ENCODE measurements at regions not wholly inside any gene's neighbourhood (a gene's known extent, or its start where the extent isn't known, plus 50 kb on each side); places are given as distances from the start of the nearest gene placed in this dataset.

- TF ChIP-seq NFIC (IDR thresholded peaks at IDR 0.05) (no peak), MAX (IDR thresholded peaks at IDR 0.05) (no peak), EP300 (IDR thresholded peaks at IDR 0.05; ENCODE audit: borderline replicate concordance) (no peak), TCF12 (IDR thresholded peaks at IDR 0.05; ENCODE audit: low read depth) (no peak), CREB1 (IDR thresholded peaks at IDR 0.05; ENCODE audit: low read depth) (no peak), TAF1 (IDR thresholded peaks at IDR 0.05; ENCODE audit: low read depth) (no peak), RAD21 (IDR thresholded peaks at IDR 0.05; ENCODE audit: low read depth) (no peak), FOXM1 (IDR thresholded peaks at IDR 0.05; ENCODE audit: borderline replicate concordance, low read depth) (no peak), CEBPB (IDR thresholded peaks at IDR 0.05) (no peak), YY1 (IDR thresholded peaks at IDR 0.05; ENCODE audit: low read depth) (no peak), EGR1 (IDR thresholded peaks at IDR 0.05) (no peak)
- TF ChIP-seq, protein P1, sequence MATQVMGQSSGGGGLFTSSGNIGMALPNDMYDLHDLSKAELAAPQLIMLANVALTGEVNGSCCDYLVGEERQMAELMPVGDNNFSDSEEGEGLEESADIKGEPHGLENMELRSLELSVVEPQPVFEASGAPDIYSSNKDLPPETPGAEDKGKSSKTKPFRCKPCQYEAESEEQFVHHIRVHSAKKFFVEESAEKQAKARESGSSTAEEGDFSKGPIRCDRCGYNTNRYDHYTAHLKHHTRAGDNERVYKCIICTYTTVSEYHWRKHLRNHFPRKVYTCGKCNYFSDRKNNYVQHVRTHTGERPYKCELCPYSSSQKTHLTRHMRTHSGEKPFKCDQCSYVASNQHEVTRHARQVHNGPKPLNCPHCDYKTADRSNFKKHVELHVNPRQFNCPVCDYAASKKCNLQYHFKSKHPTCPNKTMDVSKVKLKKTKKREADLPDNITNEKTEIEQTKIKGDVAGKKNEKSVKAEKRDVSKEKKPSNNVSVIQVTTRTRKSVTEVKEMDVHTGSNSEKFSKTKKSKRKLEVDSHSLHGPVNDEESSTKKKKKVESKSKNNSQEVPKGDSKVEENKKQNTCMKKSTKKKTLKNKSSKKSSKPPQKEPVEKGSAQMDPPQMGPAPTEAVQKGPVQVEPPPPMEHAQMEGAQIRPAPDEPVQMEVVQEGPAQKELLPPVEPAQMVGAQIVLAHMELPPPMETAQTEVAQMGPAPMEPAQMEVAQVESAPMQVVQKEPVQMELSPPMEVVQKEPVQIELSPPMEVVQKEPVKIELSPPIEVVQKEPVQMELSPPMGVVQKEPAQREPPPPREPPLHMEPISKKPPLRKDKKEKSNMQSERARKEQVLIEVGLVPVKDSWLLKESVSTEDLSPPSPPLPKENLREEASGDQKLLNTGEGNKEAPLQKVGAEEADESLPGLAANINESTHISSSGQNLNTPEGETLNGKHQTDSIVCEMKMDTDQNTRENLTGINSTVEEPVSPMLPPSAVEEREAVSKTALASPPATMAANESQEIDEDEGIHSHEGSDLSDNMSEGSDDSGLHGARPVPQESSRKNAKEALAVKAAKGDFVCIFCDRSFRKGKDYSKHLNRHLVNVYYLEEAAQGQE (IDR thresholded peaks at IDR 0.05; ENCODE audit: low read depth): no peak
- TF ChIP-seq, protein P2, sequence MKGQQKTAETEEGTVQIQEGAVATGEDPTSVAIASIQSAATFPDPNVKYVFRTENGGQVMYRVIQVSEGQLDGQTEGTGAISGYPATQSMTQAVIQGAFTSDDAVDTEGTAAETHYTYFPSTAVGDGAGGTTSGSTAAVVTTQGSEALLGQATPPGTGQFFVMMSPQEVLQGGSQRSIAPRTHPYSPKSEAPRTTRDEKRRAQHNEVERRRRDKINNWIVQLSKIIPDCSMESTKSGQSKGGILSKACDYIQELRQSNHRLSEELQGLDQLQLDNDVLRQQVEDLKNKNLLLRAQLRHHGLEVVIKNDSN (IDR thresholded peaks at IDR 0.05): no peak
Observed at GRCh38 chr6:169324086-169324485, 70.4 kb upstream of the THBS2 start.
